HEK293 (cell line): ENCODE measurements at regions not wholly inside any gene's neighbourhood (a gene's known extent, or its start where the extent isn't known, plus 50 kb on each side); places are given as distances from the start of the nearest gene placed in this dataset.

Experiments used
- ZBTB17 ChIP-seq: fragments of 450-650 bp; formaldehyde crosslinking; IDR thresholded peaks from 2 replicates; pipeline ENCODE4 v1.5.1; 2016; ENCODE audit warnings: missing biosample characterization, missing genetic modification characterization
- ZBTB21 ChIP-seq: fragments of 450-650 bp; formaldehyde crosslinking; IDR thresholded peaks from 2 replicates; pipeline ENCODE4 v1.5.1; 2017; ENCODE audit warnings: missing biosample characterization, missing genetic modification characterization
- ZNF155 ChIP-seq: fragments of 450-650 bp; formaldehyde crosslinking; IDR thresholded peaks from 2 replicates; pipeline ENCODE4 v1.5.1; 2016; ENCODE audit warnings: missing biosample characterization, missing genetic modification characterization
- ZNF2 ChIP-seq: fragments of 450-650 bp; formaldehyde crosslinking; IDR thresholded peaks from 2 replicates; pipeline ENCODE4 v1.5.1; 2016; ENCODE audit warnings: missing biosample characterization, missing genetic modification characterization
- ZNF24 ChIP-seq: fragments of 450-650 bp; formaldehyde crosslinking; IDR thresholded peaks from 2 replicates; pipeline ENCODE4 v1.5.1; 2016; ENCODE audit warnings: missing biosample characterization, missing genetic modification characterization
- ZNF274 ChIP-seq, 2 experiments: fragments of 200-500 bp in 1 of 2; fragments of 450-650 bp in 1 of 2; sonication (Bioruptor generic) in 1 of 2; formaldehyde crosslinking in 1 of 2; IDR thresholded peaks; 2 replicates each; pipeline versions ENCODE4 v1.5.1 to v1.6.1; 2014 to 2016; ENCODE audit warnings: borderline replicate concordance in 1 of 2, inconsistent platforms in 1 of 2, low read length in 1 of 2, missing biosample characterization in 1 of 2, missing genetic modification characterization in 1 of 2
- ZNF37A ChIP-seq: fragments of 450-650 bp; IDR thresholded peaks from 2 replicates; pipeline ENCODE4 v1.5.1; 2018; ENCODE audit warnings: missing biosample characterization, missing genetic modification characterization
- ZNF488 ChIP-seq: fragments of 450-650 bp; formaldehyde crosslinking; IDR thresholded peaks from 2 replicates; pipeline ENCODE4 v1.5.1; 2016; ENCODE audit warnings: missing biosample characterization, missing genetic modification characterization
- ZNF585B ChIP-seq: fragments of 450-650 bp; formaldehyde crosslinking; IDR thresholded peaks from 2 replicates; pipeline ENCODE4 v1.5.1; 2016; ENCODE audit warnings: missing biosample characterization, missing genetic modification characterization
- ZNF777 ChIP-seq: fragments of 450-650 bp; formaldehyde crosslinking; IDR thresholded peaks from 2 replicates; pipeline ENCODE4 v1.5.1; 2017; ENCODE audit warnings: missing biosample characterization, missing genetic modification characterization, borderline replicate concordance
- TF ChIP-seq, protein P1 (sequence below): fragments of 450-650 bp; formaldehyde crosslinking; IDR thresholded peaks from 2 replicates; pipeline ENCODE4 v1.5.1; 2016; ENCODE audit warnings: missing biosample characterization, missing genetic modification characterization

DNA sequence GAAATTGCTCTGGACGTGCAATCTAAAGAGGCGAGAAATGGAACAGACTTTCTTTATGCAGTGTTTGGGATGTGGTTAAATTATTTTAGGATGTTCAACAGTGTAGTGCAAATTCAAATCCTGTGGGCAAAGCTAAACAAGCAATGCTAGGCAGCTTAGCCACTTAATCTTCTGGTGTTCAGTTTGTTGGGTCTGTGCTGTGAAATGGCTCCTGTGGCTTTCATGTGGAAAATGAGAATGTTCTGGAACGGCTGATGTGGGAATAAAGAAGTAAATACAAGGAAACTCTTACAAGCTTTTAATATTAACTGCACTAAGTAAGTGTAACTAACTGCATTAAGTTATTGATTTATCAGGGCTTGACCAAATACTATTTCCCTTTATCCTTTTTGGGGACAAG, 766.6 kb downstream of the ADGRL2 start:
- TF ChIP-seq, protein P1, sequence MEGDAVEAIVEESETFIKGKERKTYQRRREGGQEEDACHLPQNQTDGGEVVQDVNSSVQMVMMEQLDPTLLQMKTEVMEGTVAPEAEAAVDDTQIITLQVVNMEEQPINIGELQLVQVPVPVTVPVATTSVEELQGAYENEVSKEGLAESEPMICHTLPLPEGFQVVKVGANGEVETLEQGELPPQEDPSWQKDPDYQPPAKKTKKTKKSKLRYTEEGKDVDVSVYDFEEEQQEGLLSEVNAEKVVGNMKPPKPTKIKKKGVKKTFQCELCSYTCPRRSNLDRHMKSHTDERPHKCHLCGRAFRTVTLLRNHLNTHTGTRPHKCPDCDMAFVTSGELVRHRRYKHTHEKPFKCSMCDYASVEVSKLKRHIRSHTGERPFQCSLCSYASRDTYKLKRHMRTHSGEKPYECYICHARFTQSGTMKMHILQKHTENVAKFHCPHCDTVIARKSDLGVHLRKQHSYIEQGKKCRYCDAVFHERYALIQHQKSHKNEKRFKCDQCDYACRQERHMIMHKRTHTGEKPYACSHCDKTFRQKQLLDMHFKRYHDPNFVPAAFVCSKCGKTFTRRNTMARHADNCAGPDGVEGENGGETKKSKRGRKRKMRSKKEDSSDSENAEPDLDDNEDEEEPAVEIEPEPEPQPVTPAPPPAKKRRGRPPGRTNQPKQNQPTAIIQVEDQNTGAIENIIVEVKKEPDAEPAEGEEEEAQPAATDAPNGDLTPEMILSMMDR (tag by site-specific recombination) = no peak
- TF ChIP-seq ZNF274 (IDR thresholded peaks at IDR 0.05; ENCODE audit: low read length) (no peak), ZNF274 (tag by site-specific recombination; IDR thresholded peaks at IDR 0.05; ENCODE audit: borderline replicate concordance) (no peak), ZBTB21 (tag by site-specific recombination) (no peak), ZNF155 (tag by site-specific recombination) (no peak), ZNF2 (tag by site-specific recombination) (no peak), ZBTB17 (tag by site-specific recombination) (no peak), ZNF585B (tag by site-specific recombination) (no peak), ZNF488 (no peak), ZNF24 (tag by site-specific recombination) (no peak), ZNF777 (tag by site-specific recombination) (no peak), ZNF37A (tag by site-specific recombination) (no peak)
